Activated CD8-positive, alpha-beta T cell treated with anti-CD3 and anti-CD28 coated beads for 36 hours (primary cell): ENCODE measurements at regions not wholly inside any gene's neighbourhood (a gene's known extent, or its start where the extent isn't known, plus 50 kb on each side); places are given as distances from the start of the nearest gene placed in this dataset.

ENCODE experiments used
- ATAC-seq: fragments of 200-7000 bp; cut with Tn5 transposase; one replicate; pipeline ENCODE4 v1.10.0; 2021; ENCODE audit warnings: mild to moderate bottlenecking, moderate library complexity
- CTCF ChIA-PET: fragments of 350-600 bp; sonication (Branson Sonifier 250); formaldehyde crosslinking; loops from one replicate; lab custom pipeline; 2021; ENCODE audit warnings: antibody characterized with exemption; lab: Charles Lee
- POLR2A ChIA-PET: fragments of 350-600 bp; sonication (Branson Sonifier 250); formaldehyde crosslinking; loops from one replicate; lab custom pipeline; 2021; ENCODE audit warnings: antibody characterized with exemption; lab: Charles Lee
- DNase-seq: peaks from one replicate; pipeline ENCODE4 v3.0.0-alpha.2; 2020
- H3K27ac Mint-ChIP-seq: one replicate; pipeline ENCODE4 v1.8.0; 2021; ENCODE audit warnings: mild to moderate bottlenecking, mixed read lengths
- H3K27me3 Mint-ChIP-seq: one replicate; pipeline ENCODE4 v1.8.0; 2021; ENCODE audit warnings: mixed read lengths
- H3K36me3 Mint-ChIP-seq: one replicate; pipeline ENCODE4 v1.8.0; 2021; ENCODE audit warnings: low read depth, mixed read lengths
- H3K4me1 Mint-ChIP-seq: one replicate; pipeline ENCODE4 v1.8.0; 2021; ENCODE audit warnings: low read depth, mixed read lengths
- H3K4me3 Mint-ChIP-seq: one replicate; pipeline ENCODE4 v1.8.0; 2021; ENCODE audit warnings: mild to moderate bottlenecking, moderate library complexity, mixed read lengths
- H3K9me3 Mint-ChIP-seq: one replicate; pipeline ENCODE4 v1.8.0; 2021; ENCODE audit warnings: mixed read lengths
- intact Hi-C: fragments of 100-400 bp; cut with micrococcal nuclease; formaldehyde crosslinking; loops from one replicate; pipeline ENCODE4 v1.10.0; 2022
- TF ChIP-seq, protein P1 (sequence below): fragments of 200-600 bp; IDR thresholded peaks from one replicate; pipeline ENCODE4 v1.8.0; 2022; ENCODE audit warnings: antibody characterized with exemption, mild to moderate bottlenecking

DNA sequence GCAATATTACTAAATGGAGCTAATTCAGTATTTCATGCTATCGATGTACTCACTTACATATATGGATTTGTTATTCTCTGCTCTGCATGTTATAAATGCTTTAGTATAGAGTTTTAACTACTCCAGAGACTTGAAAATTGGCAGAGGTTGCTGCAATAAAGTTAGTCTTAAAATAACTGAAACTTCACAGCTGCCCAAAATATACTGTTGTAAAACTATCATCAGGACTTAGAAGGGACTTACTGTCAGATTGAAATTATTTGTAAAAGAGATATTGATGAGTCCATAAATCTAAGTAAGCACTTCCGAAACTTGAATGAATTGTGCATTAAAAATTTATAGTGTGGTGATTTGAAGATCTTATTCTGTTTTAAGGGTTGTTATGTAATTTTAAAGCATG, 1178.2 kb upstream of the PCDH20 start:
- intact Hi-C loops = no loop called here
- DNase-seq = no peak
- ChIA-PET CTCF (no interaction called here), POLR2A (no interaction called here)
- Mint-ChIP-seq H3K27ac (no peak overlapping the region), H3K36me3 (no peaks in the 10 kb centered on the region), H3K27me3 (no peaks in the 10 kb centered on the region), H3K9me3 (peaks cover 6% of the 10 kb centered on the region), H3K4me1 (no peaks in the 10 kb centered on the region), H3K4me3 (no peak overlapping the region)
- no peak for ATAC-seq
- TF ChIP-seq, protein P1, sequence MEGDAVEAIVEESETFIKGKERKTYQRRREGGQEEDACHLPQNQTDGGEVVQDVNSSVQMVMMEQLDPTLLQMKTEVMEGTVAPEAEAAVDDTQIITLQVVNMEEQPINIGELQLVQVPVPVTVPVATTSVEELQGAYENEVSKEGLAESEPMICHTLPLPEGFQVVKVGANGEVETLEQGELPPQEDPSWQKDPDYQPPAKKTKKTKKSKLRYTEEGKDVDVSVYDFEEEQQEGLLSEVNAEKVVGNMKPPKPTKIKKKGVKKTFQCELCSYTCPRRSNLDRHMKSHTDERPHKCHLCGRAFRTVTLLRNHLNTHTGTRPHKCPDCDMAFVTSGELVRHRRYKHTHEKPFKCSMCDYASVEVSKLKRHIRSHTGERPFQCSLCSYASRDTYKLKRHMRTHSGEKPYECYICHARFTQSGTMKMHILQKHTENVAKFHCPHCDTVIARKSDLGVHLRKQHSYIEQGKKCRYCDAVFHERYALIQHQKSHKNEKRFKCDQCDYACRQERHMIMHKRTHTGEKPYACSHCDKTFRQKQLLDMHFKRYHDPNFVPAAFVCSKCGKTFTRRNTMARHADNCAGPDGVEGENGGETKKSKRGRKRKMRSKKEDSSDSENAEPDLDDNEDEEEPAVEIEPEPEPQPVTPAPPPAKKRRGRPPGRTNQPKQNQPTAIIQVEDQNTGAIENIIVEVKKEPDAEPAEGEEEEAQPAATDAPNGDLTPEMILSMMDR = no peak

DNA sequence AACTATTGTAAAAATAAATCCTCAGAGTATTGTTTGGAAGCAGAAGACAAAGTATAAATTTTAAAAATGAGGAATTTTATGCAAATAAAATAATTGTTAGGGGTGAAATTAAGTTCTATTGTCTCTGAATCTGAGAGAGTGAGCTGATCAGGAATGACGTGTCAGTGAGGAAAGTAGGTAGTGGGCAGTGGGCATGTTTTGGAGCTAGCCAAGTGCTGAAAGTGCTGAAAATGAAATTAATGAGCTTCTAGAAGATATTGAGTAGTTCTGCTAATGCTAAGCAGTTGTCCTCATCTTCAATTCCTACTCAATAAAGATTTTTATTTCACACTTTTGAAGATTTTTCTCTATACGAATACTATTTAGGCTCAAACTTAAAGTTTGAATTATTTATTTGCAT, 1167.8 kb upstream of the PCDH20 start:
- Mint-ChIP-seq H3K9me3 (no peaks in the 10 kb centered on the region), H3K4me3 (no peak overlapping the region), H3K36me3 (no peaks in the 10 kb centered on the region), H3K27ac (no peak overlapping the region), H3K4me1 (no peaks in the 10 kb centered on the region), H3K27me3 (no peaks in the 10 kb centered on the region)
- TF ChIP-seq, protein P1 = no peak
- ChIA-PET CTCF (no interaction called here), POLR2A (no interaction called here)
- no peak for ATAC-seq
- intact Hi-C loops = no loop called here
- no peak for DNase-seq

DNA sequence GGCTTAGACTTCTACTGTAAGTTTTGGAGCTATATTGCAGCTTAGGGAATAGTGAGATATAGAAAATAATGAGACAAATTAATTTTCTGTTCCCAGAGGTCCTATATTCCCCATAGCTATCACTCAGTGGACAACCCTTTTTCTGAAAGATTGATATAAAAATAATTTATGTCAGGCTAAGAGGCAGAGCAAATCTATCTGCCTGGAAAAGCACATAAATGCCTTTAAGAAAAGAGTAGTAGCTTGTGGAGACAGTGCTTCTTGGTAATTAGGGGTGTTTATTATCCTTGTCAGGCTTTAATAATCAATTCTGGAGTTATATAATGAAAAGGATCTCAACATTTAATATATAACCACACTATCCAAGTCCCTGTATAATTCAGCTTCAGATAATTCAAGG, 1162.8 kb upstream of the PCDH20 start:
- intact Hi-C loops = no loop called here

DNA sequence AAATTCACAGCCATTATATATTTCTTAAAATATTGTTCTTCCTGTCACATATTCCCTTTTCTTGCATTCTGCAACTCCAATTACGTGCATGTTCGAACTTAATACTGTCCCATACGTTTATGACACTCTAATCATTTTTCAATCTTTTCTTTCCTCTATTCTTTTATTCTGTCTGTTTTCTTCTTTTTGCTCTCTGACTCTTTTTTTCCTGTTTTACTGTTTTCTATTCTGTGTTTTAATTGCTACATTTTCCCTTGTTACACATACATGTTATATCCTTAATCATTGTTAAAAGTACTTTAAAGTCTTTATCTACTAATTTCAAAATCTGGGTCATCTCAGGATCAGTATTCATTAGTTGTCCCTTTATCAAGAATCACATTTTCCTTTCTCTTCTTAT, 1149.1 kb upstream of the PCDH20 start:
- intact Hi-C loops = no loop called here
- no peak overlapping the region for H3K4me3 Mint-ChIP-seq
- no peaks in the 10 kb centered on the region for H3K36me3 Mint-ChIP-seq
- TF ChIP-seq, protein P1 = no peak
- H3K27ac Mint-ChIP-seq = no peak overlapping the region
- H3K4me1 Mint-ChIP-seq = no peaks in the 10 kb centered on the region
- ChIA-PET CTCF (no interaction called here), POLR2A (no interaction called here)
- peaks cover 9% of the 10 kb centered on the region for H3K9me3 Mint-ChIP-seq
- no peak for ATAC-seq
- no peak for DNase-seq
- no peaks in the 10 kb centered on the region for H3K27me3 Mint-ChIP-seq

More for the DNA sequence above, 1162.8 kb upstream of the PCDH20 start:
- ChIA-PET POLR2A (no interaction called here), CTCF (no interaction called here)
- no peak overlapping the region for H3K4me3 Mint-ChIP-seq
- ATAC-seq (no peak), DNase-seq (no peak)
- no peaks in the 10 kb centered on the region for H3K9me3 Mint-ChIP-seq
- H3K27me3 Mint-ChIP-seq = no peaks in the 10 kb centered on the region
- no peaks in the 10 kb centered on the region for H3K4me1 Mint-ChIP-seq
- TF ChIP-seq, protein P1 = no peak
- H3K36me3 Mint-ChIP-seq = no peaks in the 10 kb centered on the region
- H3K27ac Mint-ChIP-seq = no peak overlapping the region

DNA sequence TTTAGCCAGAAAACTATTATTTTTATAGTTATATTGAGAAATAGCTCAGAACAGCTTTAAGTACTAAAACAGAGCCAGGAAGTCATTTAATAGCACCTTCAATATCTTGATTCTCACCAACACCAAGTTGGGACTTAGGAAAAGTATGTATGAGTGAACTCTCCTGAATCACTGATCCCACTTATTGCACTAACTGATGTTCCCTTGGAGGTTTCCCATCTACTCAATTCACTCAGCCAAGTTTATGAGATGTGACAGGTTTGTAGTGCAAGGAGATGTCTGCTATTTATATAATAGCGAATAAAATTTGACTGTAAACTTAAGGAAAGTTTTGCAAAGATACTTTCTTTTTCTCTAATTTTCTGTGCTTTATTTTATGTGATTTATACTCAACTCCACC, 1147.6 kb upstream of the PCDH20 start:
- Mint-ChIP-seq H3K36me3 (no peaks in the 10 kb centered on the region), H3K27me3 (no peaks in the 10 kb centered on the region), H3K4me1 (no peaks in the 10 kb centered on the region), H3K9me3 (peaks cover 11% of the 10 kb centered on the region), H3K4me3 (no peak overlapping the region), H3K27ac (no peak overlapping the region)
- ATAC-seq (no peak), DNase-seq (no peak)
- intact Hi-C loops = no loop called here
- ChIA-PET POLR2A (no interaction called here), CTCF (no interaction called here)
- TF ChIP-seq, protein P1 = no peak
